SK-N-SH treated with all-trans-retinoic acid at 6 μM for 48 hours (cell line): ENCODE measurements at regions not wholly inside any gene's neighbourhood (a gene's known extent, or its start where the extent isn't known, plus 50 kb on each side); places are given as distances from the start of the nearest gene placed in this dataset.

Experiments
- ARNTL ChIP-seq: fragments of 450-650 bp; formaldehyde crosslinking; IDR thresholded peaks from 2 replicates; pipeline ENCODE4 v1.5.0; 2020; ENCODE audit warnings: low read depth, mild to moderate bottlenecking, moderate library complexity, borderline replicate concordance
- CSDC2 ChIP-seq: fragments of 250-450 bp; sonication (Bioruptor Pico); IDR thresholded peaks from 2 replicates; pipeline ENCODE4 v1.5.0; 2020; ENCODE audit warnings: mild to moderate bottlenecking, moderate library complexity
- ESRRG ChIP-seq: fragments of 250-450 bp; sonication (Bioruptor Pico); IDR thresholded peaks from 2 replicates; pipeline ENCODE4 v1.6.1; 2021; ENCODE audit warnings: mild to moderate bottlenecking
- OSR1 ChIP-seq: fragments of 250-450 bp; sonication (Bioruptor Pico); IDR thresholded peaks from 2 replicates; pipeline ENCODE4 v1.8.0; 2022; ENCODE audit warnings: moderate library complexity, mild to moderate bottlenecking, inconsistent platforms
- PATZ1 ChIP-seq: fragments of 250-450 bp; sonication (Bioruptor Pico); IDR thresholded peaks from 2 replicates; pipeline ENCODE4 v1.8.0; 2020; ENCODE audit warnings: mild to moderate bottlenecking, moderate library complexity, borderline replicate concordance
- POU6F1 ChIP-seq: fragments of 250-450 bp; sonication (Bioruptor Pico); IDR thresholded peaks from 2 replicates; pipeline ENCODE4 v1.8.0; 2021; ENCODE audit warnings: low read depth, mild to moderate bottlenecking, moderate library complexity, borderline replicate concordance
- RARB ChIP-seq: fragments of 250-450 bp; sonication (Bioruptor Pico); IDR thresholded peaks from 2 replicates; pipeline ENCODE4 v1.8.0; 2021; ENCODE audit warnings: mild to moderate bottlenecking, moderate library complexity
- SNAI2 ChIP-seq: fragments of 250-450 bp; sonication (Bioruptor Pico); IDR thresholded peaks from 2 replicates; pipeline ENCODE4 v1.5.0; 2020; ENCODE audit warnings: mild to moderate bottlenecking, moderate library complexity
- TCF4 ChIP-seq: fragments of 250-450 bp; sonication (Bioruptor Pico); IDR thresholded peaks from 2 replicates; pipeline ENCODE4 v1.8.0; 2021; ENCODE audit warnings: mild to moderate bottlenecking, moderate library complexity, borderline replicate concordance
- TOX ChIP-seq: fragments of 250-450 bp; sonication (Bioruptor Pico); IDR thresholded peaks from 2 replicates; pipeline ENCODE4 v1.8.0; 2021; ENCODE audit warnings: mild to moderate bottlenecking, moderate library complexity, borderline replicate concordance
- ZFP3 ChIP-seq: fragments of 250-450 bp; sonication (Bioruptor Pico); IDR thresholded peaks from 2 replicates; pipeline ENCODE4 v1.5.0; 2020; ENCODE audit warnings: mild to moderate bottlenecking, moderate library complexity
- ZFP30 ChIP-seq: fragments of 450-650 bp; formaldehyde crosslinking; IDR thresholded peaks from 2 replicates; pipeline ENCODE4 v1.5.0; 2022; ENCODE audit warnings: mild to moderate bottlenecking, moderate library complexity
- TF ChIP-seq, protein P1 (sequence below): fragments of 250-450 bp; sonication (Bioruptor Pico); IDR thresholded peaks from 2 replicates; pipeline ENCODE4 v1.5.1; 2020; ENCODE audit warnings: low read depth, mild to moderate bottlenecking, moderate library complexity

DNA sequence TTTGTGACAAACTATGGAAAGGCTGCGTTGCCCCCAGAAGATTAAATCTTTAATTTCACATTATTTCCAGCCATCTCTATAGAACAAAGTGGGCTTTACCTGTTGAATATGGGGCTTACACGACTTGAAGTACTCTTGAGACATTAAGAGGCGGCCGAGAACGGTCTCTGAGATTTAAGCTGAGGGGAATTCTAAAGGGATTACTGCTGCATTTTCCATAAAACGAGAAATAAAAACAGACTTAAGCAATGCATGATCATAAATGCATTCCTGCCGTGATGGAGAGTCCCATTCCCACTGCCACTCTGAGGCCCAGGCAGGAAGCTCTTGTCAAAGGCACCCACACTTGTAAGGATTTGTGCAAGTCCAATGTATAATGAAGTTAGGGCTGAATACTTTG is 329.7 kb upstream of the SHH start:
- TF ChIP-seq TCF4 (CRISPR knock-in tag) (no peak), ZFP3 (CRISPR knock-in tag) (no peak), CSDC2 (no peak), TOX (no peak), RARB (no peak), PATZ1 (CRISPR knock-in tag) (no peak), ZFP30 (CRISPR knock-in tag) (no peak), ARNTL (CRISPR knock-in tag) (no peak), POU6F1 (CRISPR knock-in tag) (no peak), ESRRG (CRISPR knock-in tag) (no peak), OSR1 (CRISPR knock-in tag) (no peak), SNAI2 (no peak)
- TF ChIP-seq, protein P1, sequence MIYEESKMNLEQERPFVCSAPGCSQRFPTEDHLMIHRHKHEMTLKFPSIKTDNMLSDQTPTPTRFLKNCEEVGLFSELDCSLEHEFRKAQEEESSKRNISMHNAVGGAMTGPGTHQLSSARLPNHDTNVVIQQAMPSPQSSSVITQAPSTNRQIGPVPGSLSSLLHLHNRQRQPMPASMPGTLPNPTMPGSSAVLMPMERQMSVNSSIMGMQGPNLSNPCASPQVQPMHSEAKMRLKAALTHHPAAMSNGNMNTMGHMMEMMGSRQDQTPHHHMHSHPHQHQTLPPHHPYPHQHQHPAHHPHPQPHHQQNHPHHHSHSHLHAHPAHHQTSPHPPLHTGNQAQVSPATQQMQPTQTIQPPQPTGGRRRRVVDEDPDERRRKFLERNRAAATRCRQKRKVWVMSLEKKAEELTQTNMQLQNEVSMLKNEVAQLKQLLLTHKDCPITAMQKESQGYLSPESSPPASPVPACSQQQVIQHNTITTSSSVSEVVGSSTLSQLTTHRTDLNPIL (CRISPR knock-in tag): no peak
